ENCODE measurements at regions not wholly inside any gene's neighbourhood (a gene's known extent, or its start where the extent isn't known, plus 50 kb on each side); places are given as distances from the start of the nearest gene placed in this dataset.

DNA sequence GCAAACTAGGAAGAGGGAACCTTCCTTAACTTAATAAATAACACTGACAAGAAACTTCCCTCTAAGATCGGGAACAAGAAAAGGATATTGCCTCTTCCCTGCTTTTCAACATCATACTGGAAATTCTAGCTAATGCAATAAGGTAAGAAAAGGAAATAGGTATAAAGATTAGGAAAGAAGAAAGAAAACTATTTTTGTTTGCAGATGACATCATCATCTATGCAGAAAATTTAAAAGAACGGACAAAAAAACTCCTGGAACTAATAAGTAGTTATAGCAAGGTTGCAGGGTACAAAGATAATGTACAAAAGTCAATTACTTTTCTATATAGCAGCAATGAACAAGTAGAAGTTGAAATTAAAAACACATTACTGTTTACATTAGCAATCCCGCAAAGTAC lies 164.8 kb downstream of the WDR11 start:
- no peaks in the 10 kb centered on the region for H3K27me3 ChIP-seq (ENCODE audit: control insufficient read depth in 1 of 2, insufficient read depth in 2 of 2, low read length in 2 of 2)
- no peaks in the 10 kb centered on the region for H3K9me3 ChIP-seq (ENCODE audit: control insufficient read depth in 2 of 2, insufficient read depth in 1 of 2, low read depth in 1 of 2, low read length in 1 of 2)
- H3K27ac ChIP-seq (ENCODE audit: low read depth in 2 of 2, low read length in 1 of 2), result no peak overlapping the region
- no peaks in the 10 kb centered on the region for H3K36me3 ChIP-seq (ENCODE audit: control insufficient read depth in 2 of 2, insufficient read depth in 2 of 2, low read length in 1 of 2)
- H3K4me3 ChIP-seq (ENCODE audit: low read depth in 1 of 2, low read length in 2 of 2), result no peak overlapping the region
- H3K4me1 ChIP-seq (ENCODE audit: control insufficient read depth in 2 of 2, insufficient read depth in 2 of 2, low read length in 1 of 2), result no peaks in the 10 kb centered on the region
- 92 to 95% methylated on average over 3 of the region's 3 CpGs for WGBS, 2 donors

- WGBS, 2 donors, result 77 to 79% methylated on average over 8 of the region's 8 CpGs
- no peaks in the 10 kb centered on the region for H3K4me1 ChIP-seq (ENCODE audit: control insufficient read depth in 2 of 2, insufficient read depth in 2 of 2, low read length in 1 of 2)
These were observed 173.9 kb downstream of the WDR11 start for GRCh38 chr10:121024905-121025584.

DNA sequence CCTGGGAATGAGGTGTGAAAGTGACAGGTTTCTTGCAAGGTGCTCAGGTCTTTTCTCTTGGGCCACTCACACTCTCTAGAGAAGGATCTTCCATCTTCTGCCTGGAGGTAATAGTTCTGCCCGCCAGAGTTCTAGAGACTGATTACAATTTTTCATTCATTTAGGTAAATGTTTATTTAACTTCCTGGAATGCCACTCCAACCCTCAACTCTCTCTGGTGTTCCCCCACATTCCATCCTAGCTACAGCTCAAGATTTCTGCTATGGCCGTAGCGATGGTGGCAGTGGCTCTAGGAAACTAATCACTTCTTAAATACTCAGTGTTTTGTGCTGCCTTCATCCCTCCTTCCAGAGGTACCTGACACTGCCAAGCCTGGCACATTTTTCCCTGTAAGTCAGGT lies 174.6 kb downstream of the WDR11 start:
- H3K4me3 ChIP-seq (ENCODE audit: low read depth in 1 of 2, low read length in 2 of 2), result no peak overlapping the region
- H3K4me1 ChIP-seq (ENCODE audit: control insufficient read depth in 2 of 2, insufficient read depth in 2 of 2, low read length in 1 of 2), result no peaks in the 10 kb centered on the region
- H3K9me3 ChIP-seq (ENCODE audit: control insufficient read depth in 2 of 2, insufficient read depth in 1 of 2, low read depth in 1 of 2, low read length in 1 of 2), result no peaks in the 10 kb centered on the region
- no peaks in the 10 kb centered on the region for H3K27me3 ChIP-seq (ENCODE audit: control insufficient read depth in 1 of 2, insufficient read depth in 2 of 2, low read length in 2 of 2)
- no peaks in the 10 kb centered on the region for H3K36me3 ChIP-seq (ENCODE audit: control insufficient read depth in 2 of 2, insufficient read depth in 2 of 2, low read length in 1 of 2)
- 63 to 75% methylated on average over 3 of the region's 3 CpGs for WGBS, 2 donors
- H3K27ac ChIP-seq (ENCODE audit: low read depth in 2 of 2, low read length in 1 of 2), result no peak overlapping the region

More at GRCh38 chr10:121024905-121025584, 173.9 kb downstream of the WDR11 start:
- no peaks in the 10 kb centered on the region for H3K27me3 ChIP-seq (ENCODE audit: control insufficient read depth in 1 of 2, insufficient read depth in 2 of 2, low read length in 2 of 2)
- H3K4me3 ChIP-seq (ENCODE audit: low read depth in 1 of 2, low read length in 2 of 2), result no peak overlapping the region
- H3K36me3 ChIP-seq (ENCODE audit: control insufficient read depth in 2 of 2, insufficient read depth in 2 of 2, low read length in 1 of 2), result no peaks in the 10 kb centered on the region
- no peak overlapping the region for H3K27ac ChIP-seq (ENCODE audit: low read depth in 2 of 2, low read length in 1 of 2)
- H3K9me3 ChIP-seq (ENCODE audit: control insufficient read depth in 2 of 2, insufficient read depth in 1 of 2, low read depth in 1 of 2, low read length in 1 of 2), result no peaks in the 10 kb centered on the region

DNA sequence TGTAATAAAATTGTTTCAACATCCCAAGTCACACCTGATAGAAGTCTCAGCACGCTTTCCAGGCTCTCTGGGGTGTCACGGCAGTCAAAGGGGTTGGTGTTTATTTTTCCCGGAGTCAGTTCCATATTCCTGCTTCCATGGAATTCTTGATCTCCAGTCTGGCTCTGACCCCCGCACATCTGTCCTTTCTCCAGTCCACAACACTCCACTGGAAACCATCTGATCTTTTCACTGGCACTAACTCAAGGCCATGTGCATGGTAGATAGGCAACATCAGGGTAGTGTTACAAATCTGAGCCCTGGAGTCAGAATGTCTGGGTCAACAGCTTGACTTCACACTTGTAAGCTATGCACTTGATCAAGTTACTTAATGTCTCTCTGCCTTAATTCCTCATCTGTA lies 176.2 kb downstream of the WDR11 start:
- no peaks in the 10 kb centered on the region for H3K36me3 ChIP-seq (ENCODE audit: control insufficient read depth in 2 of 2, insufficient read depth in 2 of 2, low read length in 1 of 2)
- H3K4me3 ChIP-seq (ENCODE audit: low read depth in 1 of 2, low read length in 2 of 2), result no peak overlapping the region
- no peak overlapping the region for H3K27ac ChIP-seq (ENCODE audit: low read depth in 2 of 2, low read length in 1 of 2)
- no peaks in the 10 kb centered on the region for H3K27me3 ChIP-seq (ENCODE audit: control insufficient read depth in 1 of 2, insufficient read depth in 2 of 2, low read length in 2 of 2)
- no peaks in the 10 kb centered on the region for H3K4me1 ChIP-seq (ENCODE audit: control insufficient read depth in 2 of 2, insufficient read depth in 2 of 2, low read length in 1 of 2)
- WGBS, 2 donors, result 67 to 73% methylated on average over 4 of the region's 4 CpGs
- H3K9me3 ChIP-seq (ENCODE audit: control insufficient read depth in 2 of 2, insufficient read depth in 1 of 2, low read depth in 1 of 2, low read length in 1 of 2), result no peaks in the 10 kb centered on the region

DNA sequence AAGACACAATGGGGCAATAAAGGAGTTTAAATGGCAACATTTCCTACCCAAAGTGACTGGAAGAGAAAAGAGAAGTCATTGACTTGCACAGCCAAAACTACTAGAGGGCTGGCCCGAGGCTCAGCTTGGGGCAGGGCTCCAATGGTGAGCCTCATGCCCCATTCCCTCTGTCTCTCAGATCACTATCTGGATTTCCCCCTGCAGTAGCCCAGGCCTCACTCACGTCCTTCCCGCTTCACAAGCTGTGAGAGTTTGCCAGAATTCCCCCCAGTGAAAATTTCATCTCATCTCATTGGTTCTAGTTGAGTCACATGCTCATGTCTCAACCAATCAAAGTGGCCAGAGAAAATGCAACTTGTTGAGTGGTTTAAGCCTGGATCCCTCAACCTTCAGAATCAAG lies 181.3 kb downstream of the WDR11 start:
- Histone ChIP-seq H3K27me3 (ENCODE audit: control insufficient read depth in 1 of 2, insufficient read depth in 2 of 2, low read length in 2 of 2) (no peaks in the 10 kb centered on the region), H3K9me3 (ENCODE audit: control insufficient read depth in 2 of 2, insufficient read depth in 1 of 2, low read depth in 1 of 2, low read length in 1 of 2) (no peaks in the 10 kb centered on the region), H3K4me1 (ENCODE audit: control insufficient read depth in 2 of 2, insufficient read depth in 2 of 2, low read length in 1 of 2) (no peaks in the 10 kb centered on the region), H3K27ac (ENCODE audit: low read depth in 2 of 2, low read length in 1 of 2) (no peak overlapping the region), H3K4me3 (ENCODE audit: low read depth in 1 of 2, low read length in 2 of 2) (no peak overlapping the region), H3K36me3 (ENCODE audit: control insufficient read depth in 2 of 2, insufficient read depth in 2 of 2, low read length in 1 of 2) (no peaks in the 10 kb centered on the region)
- WGBS, 2 donors, result 66 to 80% methylated on average over 3 of the region's 3 CpGs

- Histone ChIP-seq H3K27me3 (ENCODE audit: control insufficient read depth in 1 of 2, insufficient read depth in 2 of 2, low read length in 2 of 2) (no peaks in the 10 kb centered on the region), H3K4me3 (ENCODE audit: low read depth in 1 of 2, low read length in 2 of 2) (no peak overlapping the region), H3K4me1 (ENCODE audit: control insufficient read depth in 2 of 2, insufficient read depth in 2 of 2, low read length in 1 of 2) (no peaks in the 10 kb centered on the region), H3K27ac (ENCODE audit: low read depth in 2 of 2, low read length in 1 of 2) (no peak overlapping the region), H3K9me3 (ENCODE audit: control insufficient read depth in 2 of 2, insufficient read depth in 1 of 2, low read depth in 1 of 2, low read length in 1 of 2) (no peaks in the 10 kb centered on the region), H3K36me3 (ENCODE audit: control insufficient read depth in 2 of 2, insufficient read depth in 2 of 2, low read length in 1 of 2) (no peaks in the 10 kb centered on the region)
- WGBS, 2 donors, result 57 to 61% methylated on average over 3 of the region's 3 CpGs
These were observed 182.2 kb downstream of the WDR11 start for GRCh38 chr10:121033366-121033765.

DNA sequence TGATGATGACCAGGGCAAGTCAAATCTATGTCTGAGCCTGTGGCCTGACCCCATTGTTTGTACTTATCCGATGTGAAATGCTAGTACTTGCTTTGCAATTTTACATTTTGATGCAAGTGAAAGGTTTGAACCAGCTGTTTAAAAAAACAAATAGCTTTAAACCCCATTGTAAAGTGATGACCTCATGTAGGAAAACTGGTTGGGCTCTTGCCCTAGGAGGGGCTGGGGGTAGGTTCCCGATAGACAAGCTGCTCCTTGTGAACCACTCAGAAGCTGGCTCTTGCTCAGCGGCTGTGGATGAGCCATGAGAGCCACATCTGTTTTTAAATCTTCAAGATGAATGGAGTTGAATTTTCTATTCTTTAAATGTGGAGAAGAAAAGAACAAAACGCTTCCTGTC lies 185.3 kb downstream of the WDR11 start:
- no peaks in the 10 kb centered on the region for H3K4me1 ChIP-seq (ENCODE audit: control insufficient read depth in 2 of 2, insufficient read depth in 2 of 2, low read length in 1 of 2)
- H3K4me3 ChIP-seq (ENCODE audit: low read depth in 1 of 2, low read length in 2 of 2), result no peak overlapping the region
- H3K27ac ChIP-seq (ENCODE audit: low read depth in 2 of 2, low read length in 1 of 2), result no peak overlapping the region
- no peaks in the 10 kb centered on the region for H3K36me3 ChIP-seq (ENCODE audit: control insufficient read depth in 2 of 2, insufficient read depth in 2 of 2, low read length in 1 of 2)
- no peaks in the 10 kb centered on the region for H3K9me3 ChIP-seq (ENCODE audit: control insufficient read depth in 2 of 2, insufficient read depth in 1 of 2, low read depth in 1 of 2, low read length in 1 of 2)
- no peaks in the 10 kb centered on the region for H3K27me3 ChIP-seq (ENCODE audit: control insufficient read depth in 1 of 2, insufficient read depth in 2 of 2, low read length in 2 of 2)
- 22 to 28% methylated on average over 4 of the region's 4 CpGs for WGBS, 2 donors

DNA sequence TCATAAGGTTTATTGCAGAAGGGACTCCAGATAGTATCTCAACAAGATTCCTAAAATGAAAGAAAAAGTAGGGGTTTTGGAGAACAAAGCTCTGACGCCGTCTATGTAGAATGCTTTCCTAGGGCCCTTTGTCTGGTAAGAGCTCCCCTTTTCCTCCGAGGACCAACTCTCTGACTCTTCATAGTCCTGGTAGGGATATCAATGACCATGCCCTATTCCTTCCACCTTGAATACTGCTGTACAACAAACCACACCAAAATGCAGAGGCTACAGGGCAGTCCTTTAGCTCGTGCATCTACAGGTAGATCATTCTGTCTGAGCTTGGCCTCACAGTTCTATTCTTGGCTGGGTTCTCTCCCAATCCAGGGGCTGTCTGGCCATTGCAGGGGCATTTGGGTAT lies 190.3 kb downstream of the WDR11 start:
- Histone ChIP-seq H3K4me1 (ENCODE audit: control insufficient read depth in 2 of 2, insufficient read depth in 2 of 2, low read length in 1 of 2) (no peaks in the 10 kb centered on the region), H3K4me3 (ENCODE audit: low read depth in 1 of 2, low read length in 2 of 2) (no peak overlapping the region), H3K36me3 (ENCODE audit: control insufficient read depth in 2 of 2, insufficient read depth in 2 of 2, low read length in 1 of 2) (no peaks in the 10 kb centered on the region), H3K27ac (ENCODE audit: low read depth in 2 of 2, low read length in 1 of 2) (no peak overlapping the region), H3K9me3 (ENCODE audit: control insufficient read depth in 2 of 2, insufficient read depth in 1 of 2, low read depth in 1 of 2, low read length in 1 of 2) (no peaks in the 10 kb centered on the region), H3K27me3 (ENCODE audit: control insufficient read depth in 1 of 2, insufficient read depth in 2 of 2, low read length in 2 of 2) (no peaks in the 10 kb centered on the region)
- 87% methylated on average over 4 of the region's 4 CpGs for WGBS, 2 donors

DNA sequence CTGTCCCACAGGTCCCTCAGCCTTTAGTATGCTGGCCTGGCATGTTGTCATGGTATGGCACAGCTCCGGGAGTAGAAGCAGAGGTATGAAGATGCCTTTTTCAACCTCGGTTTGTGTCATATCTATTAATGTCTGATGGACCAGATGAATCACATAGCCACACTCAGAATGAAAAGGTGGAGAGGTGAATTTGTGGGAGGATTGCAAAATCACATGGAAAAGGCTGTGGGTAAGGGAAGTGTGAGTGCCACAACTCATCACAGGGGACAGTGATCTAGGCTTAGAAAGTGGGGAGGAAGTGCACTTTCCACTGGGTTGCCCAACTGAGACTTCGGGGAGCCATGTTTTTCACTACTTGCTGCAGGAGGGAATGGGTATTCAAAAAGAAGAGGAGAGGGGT lies 190.7 kb downstream of the WDR11 start:
- Histone ChIP-seq H3K9me3 (ENCODE audit: control insufficient read depth in 2 of 2, insufficient read depth in 1 of 2, low read depth in 1 of 2, low read length in 1 of 2) (no peaks in the 10 kb centered on the region), H3K36me3 (ENCODE audit: control insufficient read depth in 2 of 2, insufficient read depth in 2 of 2, low read length in 1 of 2) (no peaks in the 10 kb centered on the region), H3K27ac (ENCODE audit: low read depth in 2 of 2, low read length in 1 of 2) (no peak overlapping the region), H3K4me1 (ENCODE audit: control insufficient read depth in 2 of 2, insufficient read depth in 2 of 2, low read length in 1 of 2) (no peaks in the 10 kb centered on the region), H3K4me3 (ENCODE audit: low read depth in 1 of 2, low read length in 2 of 2) (no peak overlapping the region), H3K27me3 (ENCODE audit: control insufficient read depth in 1 of 2, insufficient read depth in 2 of 2, low read length in 2 of 2) (no peaks in the 10 kb centered on the region)
- 82 to 84% methylated on average over 3 of the region's 3 CpGs for WGBS, 2 donors

GRCh38 chr10:121042342-121042741 lies 191.2 kb downstream of the WDR11 start:
- no peaks in the 10 kb centered on the region for H3K4me1 ChIP-seq (ENCODE audit: control insufficient read depth in 2 of 2, insufficient read depth in 2 of 2, low read length in 1 of 2)
- WGBS, 2 donors, result 86 to 89% methylated on average over 3 of the region's 3 CpGs
- H3K27me3 ChIP-seq (ENCODE audit: control insufficient read depth in 1 of 2, insufficient read depth in 2 of 2, low read length in 2 of 2), result no peaks in the 10 kb centered on the region
- no peaks in the 10 kb centered on the region for H3K9me3 ChIP-seq (ENCODE audit: control insufficient read depth in 2 of 2, insufficient read depth in 1 of 2, low read depth in 1 of 2, low read length in 1 of 2)
- no peak overlapping the region for H3K4me3 ChIP-seq (ENCODE audit: low read depth in 1 of 2, low read length in 2 of 2)
- no peak overlapping the region for H3K27ac ChIP-seq (ENCODE audit: low read depth in 2 of 2, low read length in 1 of 2)
- no peaks in the 10 kb centered on the region for H3K36me3 ChIP-seq (ENCODE audit: control insufficient read depth in 2 of 2, insufficient read depth in 2 of 2, low read length in 1 of 2)

Data from esophagus (tissue), 2 donors.